GM19455 (cell line): ENCODE measurements at regions not wholly inside any gene's neighbourhood (a gene's known extent, or its start where the extent isn't known, plus 50 kb on each side); places are given as distances from the start of the nearest gene placed in this dataset.
"Not testable (repeated sequence)": the region's sequence is repeated elsewhere in the genome, so short reads cannot be mapped to it uniquely, and the experiment has no call there.

ENCODE experiments used
- ATAC-seq: cut with Tn5 transposase; IDR thresholded peaks from one replicate; pipeline ENCODE4 v1.9.1; 2021; ENCODE audit not compliant: unreplicated experiment

DNA sequence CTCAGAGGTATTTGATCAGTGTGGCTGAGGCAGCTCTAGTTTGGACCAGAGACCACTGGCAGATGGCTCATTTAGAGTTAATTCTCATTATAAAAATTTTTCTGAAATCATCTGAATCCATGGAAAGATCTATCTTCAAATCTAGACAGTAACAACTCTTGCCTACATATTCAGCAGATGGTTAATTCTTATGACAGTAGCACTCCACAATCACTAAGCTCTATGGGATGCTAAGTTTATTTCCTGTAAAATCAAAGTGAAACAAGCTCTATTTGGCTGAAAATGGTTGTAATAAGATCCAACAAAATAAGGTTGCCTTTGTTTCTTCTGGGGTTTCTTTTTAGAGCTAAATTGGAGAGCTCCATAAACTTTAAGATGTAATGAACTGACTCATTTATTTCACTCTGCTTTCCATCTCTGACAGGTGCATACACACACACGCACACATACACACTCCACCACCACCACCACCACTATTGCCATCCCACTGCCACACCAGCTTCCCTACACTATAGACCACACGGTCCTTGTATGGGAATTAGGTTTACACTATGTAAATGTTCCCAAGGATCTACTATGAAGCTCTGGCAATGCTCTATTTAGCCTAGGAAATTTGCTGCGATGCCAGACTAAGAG is 293.1 kb downstream of the RPAP3 start:
- ATAC-seq = no peak

- ATAC-seq = no peak
Observed at GRCh38 chr12:47411966-47412365, 293.9 kb downstream of the RPAP3 start.

- ATAC-seq = no peak
Observed at GRCh38 chr12:47410862-47411261, 295.0 kb downstream of the RPAP3 start.

DNA sequence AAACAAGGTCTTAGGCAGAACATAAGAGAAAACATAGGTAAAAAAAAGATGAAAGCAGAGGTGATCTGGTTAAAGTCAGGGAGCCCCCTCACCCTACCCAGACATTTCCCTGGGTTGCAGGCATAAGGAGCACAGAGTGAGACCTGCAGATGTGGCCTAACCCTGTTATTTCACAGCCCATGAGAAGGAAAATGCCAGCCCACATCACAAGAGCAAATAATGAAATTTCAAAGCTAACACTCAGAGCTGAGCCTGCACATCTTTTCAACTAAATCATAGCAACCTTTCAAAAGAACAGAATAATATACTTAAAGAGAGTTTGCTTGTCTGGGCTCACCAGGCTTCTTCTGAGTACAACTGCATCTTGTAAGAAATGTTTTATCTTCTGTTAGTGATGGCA is 295.4 kb downstream of the RPAP3 start:
- no peak for ATAC-seq

GRCh38 chr12:47409310-47409987 is 296.4 kb downstream of the RPAP3 start:
- ATAC-seq = no peak

GRCh38 chr12:47408171-47408871 is 297.5 kb downstream of the RPAP3 start:
- ATAC-seq = peak; percentile 92

- ATAC-seq = peak; percentile 20
Observed at GRCh38 chr12:47407463-47408129, 298.2 kb downstream of the RPAP3 start.

- no peak for ATAC-seq
Observed at GRCh38 chr12:47403681-47404080, 302.1 kb downstream of the RPAP3 start.

GRCh38 chr12:47401196-47401595 is 304.6 kb downstream of the RPAP3 start:
- not testable (repeated sequence) for ATAC-seq

DNA sequence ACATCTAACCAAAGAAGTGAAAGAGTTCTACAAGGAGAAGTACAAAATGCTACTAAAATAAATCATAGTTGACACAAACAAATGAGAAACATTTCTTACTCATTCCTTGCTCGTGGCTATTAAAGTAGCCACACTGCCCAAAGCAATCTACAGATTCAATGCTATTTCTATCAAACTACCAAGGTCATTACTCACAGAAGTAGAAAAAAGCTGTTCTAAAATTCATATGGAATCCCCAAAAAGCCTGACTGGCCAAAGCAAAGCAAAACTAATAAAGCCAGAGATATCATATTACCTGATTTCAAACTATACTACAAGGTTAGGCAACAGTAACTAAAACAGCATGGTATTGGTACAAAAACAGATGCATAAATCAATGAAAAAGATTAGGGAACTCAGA is 305.6 kb downstream of the RPAP3 start:
- ATAC-seq = no peak

DNA sequence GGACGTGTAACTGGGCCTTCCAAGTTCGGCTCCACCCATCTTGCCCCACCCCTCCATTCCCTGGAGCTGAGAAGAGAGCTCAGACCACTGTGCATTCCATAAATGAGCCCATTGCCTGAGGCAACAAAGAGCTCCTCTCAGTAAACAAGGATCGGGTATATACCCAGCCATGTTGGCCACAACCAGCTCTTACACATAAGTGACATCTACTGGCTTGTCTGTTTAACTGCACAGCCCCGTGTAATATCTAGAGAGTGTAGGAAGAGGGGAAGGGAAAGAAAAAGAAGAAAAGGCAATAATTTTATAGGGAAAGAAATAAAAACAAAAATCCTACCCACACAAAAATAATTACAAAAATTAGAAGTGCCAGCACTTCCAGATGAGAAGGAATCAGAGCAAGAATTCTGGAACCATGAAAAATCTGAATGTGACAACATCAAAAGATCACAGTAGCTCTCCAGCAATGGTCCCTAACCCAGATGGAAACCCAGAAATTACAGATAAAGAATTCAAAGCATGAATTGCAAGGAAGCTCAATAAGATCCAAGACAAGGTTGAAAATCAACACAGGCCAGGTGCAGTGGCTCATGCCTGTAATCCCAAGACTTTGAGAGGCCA is 308.1 kb downstream of the RPAP3 start:
- ATAC-seq = no peak

DNA sequence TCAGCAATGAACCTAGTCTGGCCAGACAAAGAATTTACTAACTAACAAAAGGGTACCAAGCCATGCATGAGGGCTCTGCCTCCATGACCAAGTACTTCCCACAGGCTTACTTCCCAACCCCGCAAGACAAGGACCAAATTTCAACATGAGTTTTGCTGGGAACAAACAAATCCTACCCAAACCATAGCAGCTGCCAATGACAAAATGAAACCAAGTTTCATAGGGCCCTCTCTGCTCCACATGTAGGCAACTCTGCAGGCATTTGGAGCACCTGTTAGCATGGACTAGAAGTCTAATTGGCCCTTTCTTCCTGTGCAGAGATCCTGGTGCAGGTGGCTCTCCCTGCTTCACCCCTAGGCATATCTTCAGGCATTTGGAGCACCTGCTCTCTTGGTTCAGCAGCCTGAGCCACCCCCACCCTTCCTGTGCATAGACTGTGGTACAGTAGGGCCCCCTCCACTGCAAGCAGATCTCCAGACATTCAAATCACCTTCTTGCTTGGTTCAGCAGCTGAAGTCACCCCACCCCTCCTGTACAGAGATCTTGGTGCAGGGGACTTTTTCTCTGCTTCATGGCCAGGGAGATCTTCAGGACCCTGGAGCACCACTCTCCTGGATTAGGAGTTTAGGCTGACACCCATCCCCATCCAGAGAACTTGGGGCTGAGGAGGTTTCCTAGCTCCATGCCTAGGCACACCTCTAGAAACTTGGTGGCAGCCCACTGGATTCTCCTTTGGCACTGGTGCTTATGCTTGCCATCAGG is 308.7 kb downstream of the RPAP3 start:
- no peak for ATAC-seq

DNA sequence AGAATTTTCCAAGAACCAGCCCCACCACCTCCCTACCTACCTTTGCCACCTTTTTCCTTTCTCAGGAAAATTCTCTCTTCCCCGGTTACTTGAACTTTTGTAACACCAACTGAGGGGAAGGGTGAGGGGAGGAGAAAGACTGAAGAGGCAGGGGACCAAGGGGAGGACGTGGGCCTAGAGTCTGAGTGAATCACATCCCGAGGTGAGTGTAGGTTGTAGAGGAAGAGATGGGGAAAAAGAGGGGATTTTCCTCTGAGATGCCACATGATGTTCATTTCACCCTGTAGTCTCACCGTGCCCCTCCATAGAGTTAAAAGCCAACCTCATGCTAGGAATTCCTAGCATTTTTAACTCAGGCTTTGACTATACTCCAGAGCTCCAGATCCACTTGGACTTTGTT is 311.8 kb downstream of the RPAP3 start:
- no peak for ATAC-seq

GRCh38 chr12:47393403-47393790 is 312.4 kb downstream of the RPAP3 start:
- ATAC-seq = no peak

GRCh38 chr12:47391566-47391965 is 311.8 kb upstream of the AMIGO2 start:
- ATAC-seq = no peak

DNA sequence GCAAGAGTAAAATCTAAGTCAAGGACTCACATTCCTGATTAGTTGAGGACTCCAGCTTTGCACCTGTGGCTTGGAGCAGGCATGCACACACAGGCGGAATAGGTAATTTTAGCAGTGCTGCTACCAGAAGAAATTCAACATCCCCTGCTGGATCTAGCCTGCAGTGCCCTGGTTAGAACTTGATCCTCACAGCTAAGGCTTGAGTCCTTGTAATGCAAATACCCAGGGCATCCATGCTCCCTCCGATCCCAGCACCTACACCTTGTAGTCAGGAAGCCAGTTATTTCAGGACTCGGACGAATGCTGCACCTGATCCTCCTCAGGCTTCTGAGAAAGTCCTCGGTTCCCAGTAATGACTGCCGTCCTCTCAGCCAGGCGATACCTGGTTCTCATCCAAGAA is 309.0 kb upstream of the AMIGO2 start:
- no peak for ATAC-seq

GRCh38 chr12:47387994-47388393 is 308.2 kb upstream of the AMIGO2 start:
- ATAC-seq = no peak

DNA sequence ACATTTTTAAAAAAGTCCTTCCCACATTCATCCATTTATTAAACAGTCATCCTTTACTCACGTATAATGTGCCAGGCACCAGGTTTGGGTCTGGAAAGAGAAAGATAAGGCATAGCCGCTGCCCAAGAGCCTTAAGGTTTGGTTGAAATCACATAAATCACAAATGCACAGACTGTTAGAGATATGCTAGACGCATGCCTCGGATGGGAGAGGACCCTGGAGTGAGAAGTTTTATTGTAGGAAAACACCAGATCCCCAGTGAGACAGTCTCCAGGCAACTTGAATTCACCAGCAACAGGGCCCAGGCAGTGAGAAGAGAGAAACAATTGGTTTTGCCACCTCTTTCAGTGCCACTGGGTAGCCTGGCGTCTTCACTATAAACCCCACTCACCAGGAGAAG is 305.9 kb upstream of the AMIGO2 start:
- no peak for ATAC-seq

- ATAC-seq = no peak
Observed at GRCh38 chr12:47383942-47384341, 304.2 kb upstream of the AMIGO2 start.

DNA sequence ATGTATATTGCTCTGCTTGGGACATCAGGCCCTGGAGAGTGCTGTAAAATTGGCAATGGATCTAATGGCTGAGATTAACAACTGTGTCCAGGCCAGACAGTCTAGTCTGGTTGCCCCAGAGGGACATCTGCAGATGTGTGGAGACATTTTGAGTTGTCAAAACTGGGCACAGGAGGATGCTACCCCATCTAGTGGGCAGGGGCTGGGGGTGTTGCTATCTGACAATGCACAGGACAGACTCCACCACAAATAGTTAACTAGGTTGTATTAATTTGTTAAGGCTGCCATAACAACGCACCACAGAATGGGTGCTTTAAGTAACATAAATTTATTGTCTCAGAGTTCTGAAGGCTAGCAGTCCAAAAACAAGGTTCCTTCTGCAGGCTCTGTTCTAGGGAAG is 302.5 kb upstream of the AMIGO2 start:
- no peak for ATAC-seq

DNA sequence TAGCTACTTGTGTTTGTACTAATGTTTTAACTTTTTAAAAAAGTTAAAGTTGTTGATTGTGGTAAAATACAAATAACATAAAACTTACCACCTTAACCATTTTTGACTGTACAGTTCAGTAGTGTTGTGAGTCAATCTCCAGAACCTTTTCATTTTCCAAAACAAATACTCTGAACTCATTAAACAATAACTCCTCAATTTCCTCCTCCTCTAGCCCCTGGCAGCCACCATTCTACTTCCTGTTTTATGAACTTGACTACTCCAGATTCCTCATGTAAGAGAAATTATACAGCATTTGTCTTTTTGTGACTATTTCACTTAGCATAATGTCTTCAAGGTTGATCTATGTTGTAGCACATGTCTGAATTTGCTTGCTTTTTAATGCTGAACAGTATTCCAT is 299.1 kb upstream of the AMIGO2 start:
- ATAC-seq = no peak
